ENCODE measurements at regions not wholly inside any gene's neighbourhood (a gene's known extent, or its start where the extent isn't known, plus 50 kb on each side); places are given as distances from the start of the nearest gene placed in this dataset.

DNA sequence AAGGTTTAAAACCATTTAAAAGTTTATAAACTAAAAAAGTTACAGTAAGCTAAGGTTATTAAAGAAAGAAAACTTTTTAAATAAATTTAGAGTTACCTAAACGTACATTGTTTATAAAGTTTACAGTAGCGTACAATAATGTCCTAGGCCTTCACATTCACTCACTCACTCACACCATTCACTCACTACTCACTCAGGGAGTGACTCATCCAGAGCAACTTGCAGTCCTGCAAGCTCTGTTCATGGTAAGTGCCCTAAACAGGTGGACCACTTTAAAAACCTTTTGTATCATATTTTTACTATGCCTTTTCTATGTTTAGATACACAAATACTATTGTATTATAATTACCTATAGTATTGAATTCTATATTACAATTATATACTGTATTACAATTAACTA is 190.8 kb upstream of the RASA1 start:
- no peak for DNase-seq
- peak overlapping the region; percentile 59 for H3K27ac Mint-ChIP-seq
- no CpG with 5 or more reads among the region's 2 CpGs for WGBS (ENCODE audit: insufficient coverage)
- POLR2A ChIA-PET = no interaction called here
- Histone ChIP-seq H3K36me3 (replicated peaks in 1 of 2; ENCODE audit: control extremely low read depth in 1 of 2, control insufficient read depth in 1 of 2, extremely low read depth in 1 of 2, insufficient read depth in 2 of 2, low read length in 1 of 2) (no peaks in the 10 kb centered on the region), H4K20me1 (ENCODE audit: control insufficient read depth, insufficient read depth, low read length, poor library complexity, severe bottlenecking) (no peaks in the 10 kb centered on the region), H3K27me3 (replicated peaks in 1 of 4; ENCODE audit: control extremely low read depth in 1 of 4, control insufficient read depth in 3 of 4, insufficient read depth in 4 of 4, low read length in 3 of 4) (no peaks in the 10 kb centered on the region), H2AFZ (ENCODE audit: insufficient read depth, low read depth, low read length, poor library complexity, severe bottlenecking) (no peak overlapping the region), H3K9me3 (ENCODE audit: control extremely low read depth in 1 of 3, control insufficient read depth in 2 of 3, insufficient read depth in 1 of 3, low read length in 2 of 3) (no peaks in the 10 kb centered on the region), H3K4me1 (ENCODE audit: control insufficient read depth in 2 of 2, insufficient read depth in 2 of 2, low read length in 2 of 2) (peaks cover 49 to 60% of the 10 kb centered on the region in 2 donors), H3K79me2 (ENCODE audit: control insufficient read depth, insufficient read depth, low read length) (no peaks in the 10 kb centered on the region), H3K4me2 (replicated peaks; ENCODE audit: low read depth, low read length, poor library complexity, severe bottlenecking) (no peak overlapping the region), H3K4me3 (ENCODE audit: control extremely low read depth in 1 of 5, extremely low read depth in 1 of 5, insufficient read depth in 1 of 5, low read depth in 2 of 5, low read length in 4 of 5) (no peak overlapping the region), H3K27ac (ENCODE audit: low read length in 2 of 2) (no peak overlapping the region), H3K9ac (ENCODE audit: low read length) (no peak overlapping the region)
- peaks cover 63% of the 10 kb centered on the region for H3K4me1 Mint-ChIP-seq
- no peaks in the 10 kb centered on the region for H3K27me3 Mint-ChIP-seq
- no peaks in the 10 kb centered on the region for H3K9me3 Mint-ChIP-seq (ENCODE audit: insufficient read depth)
- CTCF ChIA-PET = no interaction called here
- no peak overlapping the region for H3K4me3 Mint-ChIP-seq
- intact Hi-C loops (cut with micrococcal nuclease) = loop anchor here (10.0 kb wide), 1 partner anchor 462 kb away; the partner anchor contains the start of gene COX7C
- no peak for ATAC-seq (ENCODE audit: low read depth)
- TF ChIP-seq CTCF (IDR thresholded peaks at IDR 0.05) (no peak), EZH2 (IDR thresholded peaks at IDR 0.05; ENCODE audit: borderline replicate concordance, insufficient read depth, low read depth, low read length, poor library complexity, severe bottlenecking) (no peak)

DNA sequence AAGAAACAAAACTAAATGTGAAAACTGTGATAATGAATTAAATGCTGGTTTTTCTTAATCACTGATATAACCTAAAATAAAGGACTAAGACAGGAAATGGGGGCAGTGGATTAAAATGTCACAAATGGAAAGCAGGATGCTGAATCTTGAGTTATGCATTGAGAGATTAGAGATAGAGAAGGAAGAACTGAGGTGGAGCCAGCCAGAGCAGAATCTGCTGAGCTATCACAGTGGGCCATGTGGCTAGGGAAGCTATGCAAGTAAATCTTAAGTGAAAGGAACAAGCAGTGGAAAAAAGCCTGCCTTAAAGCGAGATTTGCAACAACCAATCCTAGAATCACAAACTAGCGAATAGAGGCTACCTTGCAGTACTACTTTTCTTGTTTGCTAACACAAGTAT is 188.5 kb upstream of the RASA1 start:
- Histone ChIP-seq H4K20me1 (ENCODE audit: control insufficient read depth, insufficient read depth, low read length, poor library complexity, severe bottlenecking) (no peaks in the 10 kb centered on the region), H3K27ac (ENCODE audit: low read length in 2 of 2) (peak overlapping the region in 1 of 2 donors; percentile 69), H3K9ac (ENCODE audit: low read length) (peak overlapping the region; percentile 10), H3K4me2 (replicated peaks; ENCODE audit: low read depth, low read length, poor library complexity, severe bottlenecking) (peak overlapping the region; percentile 42), H3K4me1 (ENCODE audit: control insufficient read depth in 2 of 2, insufficient read depth in 2 of 2, low read length in 2 of 2) (peaks cover 58 to 76% of the 10 kb centered on the region in 2 donors), H3K4me3 (ENCODE audit: control extremely low read depth in 1 of 5, extremely low read depth in 1 of 5, insufficient read depth in 1 of 5, low read depth in 2 of 5, low read length in 4 of 5) (no peak overlapping the region), H3K36me3 (replicated peaks in 1 of 2; ENCODE audit: control extremely low read depth in 1 of 2, control insufficient read depth in 1 of 2, extremely low read depth in 1 of 2, insufficient read depth in 2 of 2, low read length in 1 of 2) (no peaks in the 10 kb centered on the region), H3K9me3 (ENCODE audit: control extremely low read depth in 1 of 3, control insufficient read depth in 2 of 3, insufficient read depth in 1 of 3, low read length in 2 of 3) (peaks cover 0 to under 1% (median 0%) of the 10 kb centered on the region in 3 donors), H3K79me2 (ENCODE audit: control insufficient read depth, insufficient read depth, low read length) (no peaks in the 10 kb centered on the region), H3K27me3 (replicated peaks in 1 of 4; ENCODE audit: control extremely low read depth in 1 of 4, control insufficient read depth in 3 of 4, insufficient read depth in 4 of 4, low read length in 3 of 4) (no peaks in the 10 kb centered on the region), H2AFZ (ENCODE audit: insufficient read depth, low read depth, low read length, poor library complexity, severe bottlenecking) (peak overlapping the region; percentile 55)
- Mint-ChIP-seq H3K4me1 (peaks cover 74% of the 10 kb centered on the region), H3K4me3 (peak overlapping the region; percentile 14), H3K27ac (peak overlapping the region; percentile 64), H3K27me3 (no peaks in the 10 kb centered on the region), H3K9me3 (ENCODE audit: insufficient read depth) (peaks cover 3% of the 10 kb centered on the region)
- POLR2A ChIA-PET = no interaction called here
- no peak for DNase-seq
- intact Hi-C loops (cut with micrococcal nuclease) = loop anchor here (10.0 kb wide), 1 partner anchor 464 kb away; the partner anchor contains the start of gene COX7C
- TF ChIP-seq EZH2 (IDR thresholded peaks at IDR 0.05; ENCODE audit: borderline replicate concordance, insufficient read depth, low read depth, low read length, poor library complexity, severe bottlenecking) (no peak), CTCF (IDR thresholded peaks at IDR 0.05) (no peak)
- WGBS (ENCODE audit: insufficient coverage) = 57% methylated on average over 1 of the region's 2 CpGs
- no peak for ATAC-seq (ENCODE audit: low read depth)
- CTCF ChIA-PET = no interaction called here

Data from B cell (primary cell).